GM12878 (cell line): ENCODE measurements at regions not wholly inside any gene's neighbourhood (a gene's known extent, or its start where the extent isn't known, plus 50 kb on each side); places are given as distances from the start of the nearest gene placed in this dataset.

Experiments used
- ATAC-seq: fragments of 200-7000 bp; cut with Tn5 transposase; 3 replicates; pipeline ENCODE4 v1.9.1; 2020; ENCODE audit warnings: mild to moderate bottlenecking, moderate library complexity
- BruUV-seq: library from RNA; stranded (reverse); fragments of 400-500 nt; replicated peaks from 2 replicates; lab custom pipeline; 2021; lab: Mats Ljungman, UMichigan
- CTCF ChIA-PET: fragments of 300-600 bp; sonication (Branson Sonifier 250); formaldehyde crosslinking; extraction: SDS; loops from one replicate; lab custom pipeline; 2021; ENCODE audit warnings: inconsistent platforms; lab: Yijun Ruan, JAX
- POLR2A ChIA-PET: fragments of 350-600 bp; formaldehyde crosslinking; extraction: SDS; loops from one replicate; lab custom pipeline; 2021; ENCODE audit warnings: inconsistent platforms; lab: Charles Lee
- RAD21 ChIA-PET: fragments of 300-600 bp; sonication (Branson Sonifier 250); formaldehyde crosslinking; loops from one replicate; lab custom pipeline; 2023; ENCODE audit warnings: antibody characterized with exemption; ENCODE audit not compliant: unreplicated experiment; lab: Charles Lee
- SMC1A ChIA-PET: fragments of 300-600 bp; sonication (Branson Sonifier 250); formaldehyde crosslinking; loops from one replicate; lab custom pipeline; 2023; ENCODE audit not compliant: unreplicated experiment, uncharacterized antibody; lab: Charles Lee
- DNase-seq: peaks from one replicate; pipeline ENCODE4 v3.0.0-alpha.2; 2011; ENCODE audit warnings: low read depth, low spot score
- FAIRE-seq: peaks from 3 replicates; lab custom pipeline; 2011; peaks lifted over from hg19 to GRCh38; lab: Jason Lieb, UNC
- H2AFZ ChIP-seq: 2 replicates; pipeline ENCODE4 v1.6.0; 2011; ENCODE audit warnings: low read depth, low read length, control low read depth; ENCODE audit not compliant: control insufficient read depth
- H3K27ac ChIP-seq: 2 replicates; pipeline ENCODE4 v1.5.1; 2011; ENCODE audit warnings: control low read depth; ENCODE audit not compliant: control insufficient read depth, insufficient read depth
- H3K27me3 ChIP-seq, 2 experiments: replicated peaks in 1 of 2; 2 replicates each; pipeline versions ENCODE4 v1.6.0 to v1.6.1; 2011; ENCODE audit warnings: low read length in 1 of 2; ENCODE audit not compliant: control insufficient read depth in 2 of 2, insufficient read depth in 2 of 2
- H3K36me3 ChIP-seq, 2 experiments: 2 replicates each; pipeline ENCODE4 v1.5.1; 2011; ENCODE audit warnings: low read length in 1 of 2; ENCODE audit not compliant: control insufficient read depth in 2 of 2, insufficient read depth in 2 of 2
- H3K4me1 ChIP-seq: 2 replicates; pipeline ENCODE4 v1.6.1; 2011; ENCODE audit warnings: mild to moderate bottlenecking, low read length, moderate library complexity, mixed read lengths; ENCODE audit not compliant: control insufficient read depth, insufficient read depth
- H3K4me2 ChIP-seq: 2 replicates; pipeline ENCODE4 v1.6.0; 2011; ENCODE audit warnings: control low read depth; ENCODE audit not compliant: control insufficient read depth, insufficient read depth
- H3K4me3 ChIP-seq: fragments of 200-600 bp; sonication (generic); 2 replicates; pipeline ENCODE4 v1.5.1; 2016
- H3K79me2 ChIP-seq: 2 replicates; pipeline ENCODE4 v1.6.0; 2011; ENCODE audit warnings: low read length; ENCODE audit not compliant: control insufficient read depth, insufficient read depth
- H3K9ac ChIP-seq: 2 replicates; pipeline ENCODE4 v1.8.0; 2011; ENCODE audit warnings: low read length, control low read depth, mixed read lengths; ENCODE audit not compliant: control insufficient read depth, insufficient read depth
- H3K9me3 ChIP-seq: replicated peaks from 3 replicates; pipeline ENCODE4 v1.5.1; 2011; ENCODE audit warnings: mild to moderate bottlenecking, low read length; ENCODE audit not compliant: control insufficient read depth, insufficient read depth
- H4K20me1 ChIP-seq: 2 replicates; pipeline ENCODE4 v1.6.0; 2011; ENCODE audit not compliant: control insufficient read depth, insufficient read depth
- BACH1 ChIP-seq: fragments of 450-650 bp; IDR thresholded peaks from 2 replicates; pipeline ENCODE4 v1.6.1; 2017; ENCODE audit warnings: mild to moderate bottlenecking, borderline replicate concordance
- CBX3 ChIP-seq: fragments of 200-600 bp; sonication (generic); IDR thresholded peaks from 2 replicates; pipeline ENCODE4 v1.6.1; 2016; ENCODE audit warnings: low read depth, borderline replicate concordance
- CREM ChIP-seq: IDR thresholded peaks from 2 replicates; pipeline ENCODE4 v1.6.1; 2014; ENCODE audit warnings: antibody characterized with exemption, low read depth
- EED ChIP-seq: sonication (generic); IDR thresholded peaks from 2 replicates; pipeline ENCODE4 v1.6.1; 2016; ENCODE audit warnings: antibody characterized with exemption, low read depth
- ELK1 ChIP-seq: IDR thresholded peaks from 2 replicates; pipeline ENCODE4 v1.6.1; 2012; ENCODE audit warnings: low read depth, low read length, improper control_type of control experiment
- EZH2 ChIP-seq: IDR thresholded peaks from 2 replicates; pipeline ENCODE4 v1.6.1; 2012; ENCODE audit warnings: low read depth, mild to moderate bottlenecking, control low read depth, inconsistent platforms, low read length, borderline replicate concordance; ENCODE audit not compliant: control insufficient read depth
- IRF3 ChIP-seq: fragments of 450-650 bp; IDR thresholded peaks from 2 replicates; pipeline ENCODE4 v1.6.1; 2014; ENCODE audit warnings: mild to moderate bottlenecking
- IRF4 ChIP-seq: IDR thresholded peaks from 2 replicates; pipeline ENCODE4 v1.6.1; 2011; ENCODE audit warnings: low read depth, low read length
- KAT2A ChIP-seq: conservative IDR thresholded peaks from 2 replicates; pipeline ENCODE4 v1.6.1; 2011; ENCODE audit warnings: low read depth, low read length; ENCODE audit not compliant: control insufficient read depth
- NFXL1 ChIP-seq: fragments of 450-650 bp; IDR thresholded peaks from 2 replicates; pipeline ENCODE4 v1.6.1; 2017; ENCODE audit warnings: antibody characterized with exemption, mild to moderate bottlenecking, borderline replicate concordance
- NR2C1 ChIP-seq: fragments of 450-650 bp; IDR thresholded peaks from 2 replicates; pipeline ENCODE4 v1.6.1; 2017; ENCODE audit warnings: antibody characterized with exemption, mild to moderate bottlenecking, moderate library complexity
- NR2C2 ChIP-seq: IDR thresholded peaks from 2 replicates; pipeline ENCODE4 v1.6.1; 2011; ENCODE audit warnings: borderline replicate concordance, low read depth; ENCODE audit not compliant: control insufficient read depth, insufficient read length
- NRF1 ChIP-seq: conservative IDR thresholded peaks from 2 replicates; pipeline ENCODE4 v1.6.1; 2011; ENCODE audit warnings: mild to moderate bottlenecking, low read depth, low read length, improper control_type of control experiment
- SREBF1 ChIP-seq: IDR thresholded peaks from 2 replicates; pipeline ENCODE4 v1.6.1; 2012; ENCODE audit warnings: mild to moderate bottlenecking, low read length
- SUPT20H ChIP-seq: IDR thresholded peaks from 2 replicates; pipeline ENCODE4 v1.6.1; 2011; ENCODE audit warnings: low read depth, mild to moderate bottlenecking, low read length, moderate library complexity, borderline replicate concordance; ENCODE audit not compliant: control insufficient read depth
- TCF12 ChIP-seq: IDR thresholded peaks from 2 replicates; pipeline ENCODE4 v1.6.1; 2011; ENCODE audit warnings: low read depth, mild to moderate bottlenecking, low read length
- ZNF687 ChIP-seq: fragments of 450-650 bp; IDR thresholded peaks from 2 replicates; pipeline ENCODE4 v1.6.1; 2017; ENCODE audit warnings: mild to moderate bottlenecking, moderate library complexity
- WGBS: methylation state at CpG from one replicate; pipeline ENCODE4 v1.1.6; 2016; ENCODE audit warnings: low lambda C conversion rate; ENCODE audit not compliant: insufficient replicate concordance, insufficient coverage; ENCODE audit errors: missing lambda C conversion rate; 5-methylcytosine and 5-hydroxymethylcytosine counted together
- in situ Hi-C: fragments of 300-500 bp; cut with MboI; formaldehyde crosslinking; loops from 9 replicates; pipeline ENCODE4 v1.14.3; 2018; ENCODE audit warnings: mixed read lengths
- intact Hi-C: fragments of 100-400 bp; cut with micrococcal nuclease; formaldehyde crosslinking; loops from one replicate; pipeline ENCODE4 v1.14.2; 2022; ENCODE audit not compliant: unreplicated experiment
- TF ChIP-seq, protein P1 (sequence below): fragments of 450-650 bp; IDR thresholded peaks from 2 replicates; pipeline ENCODE4 v1.6.1; 2017; ENCODE audit warnings: borderline replicate concordance

DNA sequence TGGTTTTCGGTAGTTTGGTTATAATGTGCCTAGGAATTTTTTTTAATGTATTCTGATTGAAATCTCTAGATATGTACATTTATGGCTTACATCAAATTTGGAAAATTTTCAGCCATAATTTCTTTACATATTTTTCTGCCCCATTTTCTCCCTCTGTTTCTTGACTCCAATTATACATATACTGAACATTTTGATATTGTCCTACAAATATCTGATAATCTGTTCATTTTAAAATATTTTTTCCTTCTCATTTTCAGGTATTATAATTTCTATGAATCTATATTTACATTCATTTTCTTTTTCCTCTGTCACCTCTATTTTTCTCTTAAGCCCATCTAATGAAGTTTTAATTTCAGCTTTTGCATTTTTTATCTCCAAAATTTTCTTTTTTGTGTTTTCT is 82.7 kb upstream of the TMLHE start:
- in situ Hi-C loops (no loop called here), intact Hi-C loops (no loop called here)
- ChIA-PET RAD21 (no interaction called here), CTCF (no interaction called here), POLR2A (no interaction called here), SMC1A (no interaction called here)
- Histone ChIP-seq H3K9me3 (no peaks in the 10 kb centered on the region; the same call in 2 of the 3 replicates), H3K9ac (no peak overlapping the region), H3K4me2 (no peak overlapping the region), H3K4me3 (no peak overlapping the region), H3K27me3 (no peaks in the 10 kb centered on the region), H3K4me1 (no peaks in the 10 kb centered on the region), H4K20me1 (no peaks in the 10 kb centered on the region), H3K36me3 (no peaks in the 10 kb centered on the region), H2AFZ (no peak overlapping the region), H3K27ac (no peak overlapping the region), H3K79me2 (no peaks in the 10 kb centered on the region)
- FAIRE-seq (no peak), ATAC-seq (no peak), DNase-seq (no peak)
- no TSS peak for BruUV-seq
- whole genome bisulfite sequencing: 0% methylated on average over 1 of the region's 1 CpG
- TF ChIP-seq BACH1: no peak
- TF ChIP-seq, protein P1, sequence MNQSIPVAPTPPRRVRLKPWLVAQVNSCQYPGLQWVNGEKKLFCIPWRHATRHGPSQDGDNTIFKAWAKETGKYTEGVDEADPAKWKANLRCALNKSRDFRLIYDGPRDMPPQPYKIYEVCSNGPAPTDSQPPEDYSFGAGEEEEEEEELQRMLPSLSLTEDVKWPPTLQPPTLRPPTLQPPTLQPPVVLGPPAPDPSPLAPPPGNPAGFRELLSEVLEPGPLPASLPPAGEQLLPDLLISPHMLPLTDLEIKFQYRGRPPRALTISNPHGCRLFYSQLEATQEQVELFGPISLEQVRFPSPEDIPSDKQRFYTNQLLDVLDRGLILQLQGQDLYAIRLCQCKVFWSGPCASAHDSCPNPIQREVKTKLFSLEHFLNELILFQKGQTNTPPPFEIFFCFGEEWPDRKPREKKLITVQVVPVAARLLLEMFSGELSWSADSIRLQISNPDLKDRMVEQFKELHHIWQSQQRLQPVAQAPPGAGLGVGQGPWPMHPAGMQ: no peak
- no peak for TF ChIP-seq KAT2A
- no peak for TF ChIP-seq IRF4
- no peak for TF ChIP-seq CBX3
- TF ChIP-seq EZH2: no peak
- TF ChIP-seq NRF1: no peak
- no peak for TF ChIP-seq ELK1
- TF ChIP-seq SUPT20H: no peak
- TF ChIP-seq TCF12: no peak
- no peak for TF ChIP-seq NR2C2
- no peak for TF ChIP-seq IRF3
- no peak for TF ChIP-seq NR2C1
- no peak for TF ChIP-seq ZNF687
- no peak for TF ChIP-seq CREM
- TF ChIP-seq NFXL1: no peak
- no peak for TF ChIP-seq SREBF1
- TF ChIP-seq EED: no peak
